Spleen (tissue), 11 donors: ENCODE measurements at regions not wholly inside any gene's neighbourhood (a gene's known extent, or its start where the extent isn't known, plus 50 kb on each side); places are given as distances from the start of the nearest gene placed in this dataset.

ENCODE experiments used
- DNase-seq: peaks from one replicate; pipeline ENCODE4 v3.0.0-alpha.2; 2020
- H3K27ac ChIP-seq, 8 donors: fragments of 200-600 bp; sonication (generic) in 7 of 8; 1 replicate in 4 of 8; 2 replicates in 4 of 8; pipeline versions ENCODE4 v1.5.0 to v1.8.0; 2016 to 2021; ENCODE audit warnings: inconsistent platforms in 4 of 8, mild to moderate bottlenecking in 4 of 8, moderate library complexity in 1 of 8
- H3K27me3 ChIP-seq, 7 donors: fragments of 200-600 bp; sonication (generic) in 6 of 7; replicated peaks in 1 of 7; 1 replicate in 4 of 7; 2 replicates in 3 of 7; pipeline versions ENCODE4 v1.5.0 to v1.8.0; 2016 to 2021; ENCODE audit warnings: inconsistent platforms in 3 of 7, mild to moderate bottlenecking in 1 of 7
- H3K36me3 ChIP-seq, 6 donors: fragments of 200-600 bp; sonication (generic) in 5 of 6; 1 replicate in 4 of 6; 2 replicates in 2 of 6; pipeline versions ENCODE4 v1.5.0 to v1.8.0; 2016 to 2021; ENCODE audit warnings: inconsistent platforms in 2 of 6
- H3K4me1 ChIP-seq, 6 donors: fragments of 200-600 bp; sonication (generic) in 5 of 6; 1 replicate in 3 of 6; 2 replicates in 3 of 6; pipeline versions ENCODE4 v1.5.0 to v1.8.0; 2016 to 2021; ENCODE audit warnings: inconsistent platforms in 3 of 6
- H3K4me3 ChIP-seq, 8 donors: fragments of 200-600 bp; sonication (generic) in 7 of 8; 1 replicate in 4 of 8; 2 replicates in 4 of 8; pipeline versions ENCODE4 v1.5.0 to v1.8.0; 2016 to 2021; ENCODE audit warnings: inconsistent platforms in 4 of 8, mild to moderate bottlenecking in 4 of 8, moderate library complexity in 2 of 8
- H3K9me3 ChIP-seq, 8 donors: fragments of 200-600 bp; sonication (generic) in 7 of 8; 1 replicate in 4 of 8; 2 replicates in 4 of 8; pipeline versions ENCODE4 v1.5.0 to v1.8.0; 2016 to 2021; ENCODE audit warnings: inconsistent platforms in 4 of 8
- POLR2A ChIP-seq, 3 donors: fragments of 450-650 bp; IDR thresholded peaks; one replicate each; pipeline ENCODE4 v1.5.1; 2017; ENCODE audit warnings: antibody characterized with exemption in 3 of 3, mild to moderate bottlenecking in 1 of 3
- POLR2AphosphoS5 ChIP-seq, 3 donors: sonication (generic); formaldehyde crosslinking; IDR thresholded peaks; one replicate each; pipeline ENCODE4 v1.5.1; 2017; ENCODE audit warnings: antibody characterized with exemption in 3 of 3
- WGBS, 5 donors: extraction: QIAGEN DNeasy Blood & Tissue Kit in 3 of 5; methylation state at CpG; one replicate each; pipeline versions ENCODE4 v1.1.5 to v1.1.7; 2013 to 2018; 5-methylcytosine and 5-hydroxymethylcytosine counted together
- intact Hi-C: fragments of 100-400 bp; cut with DNase I; formaldehyde crosslinking; loops from one replicate; pipeline ENCODE4 v1.15.0; 2023; ENCODE audit warnings: low total_unique reads
- TF ChIP-seq, protein P1 (sequence below), 11 experiments: fragments of 200-600 bp in 7 of 11; fragments of 450-650 bp in 4 of 11; sonication (generic) in 4 of 11; IDR thresholded peaks in 8 of 11; conservative IDR thresholded peaks in 3 of 11; 1 replicate in 7 of 11; 2 replicates in 4 of 11; pipeline versions ENCODE4 v1.4.0 to v1.8.0; 2016 to 2021; ENCODE audit warnings: antibody characterized with exemption in 11 of 11, inconsistent platforms in 4 of 11, mild to moderate bottlenecking in 1 of 11
- donor health status: healthy with polysubstance abuse.
- donor health status: DM: no; HTN: no; CAD: no; lungs with moderate emphysema.
- donor health status: DM: no; HTN: no; CAD: no.
- donor health status: Bipolar disorder and iron deficiency.
- donor health status: healthy.
- donor health status: DM: no; HTN: no; CAD: no.
- donor health status: DM: yes; HTN: yes; CAD: no.

DNA sequence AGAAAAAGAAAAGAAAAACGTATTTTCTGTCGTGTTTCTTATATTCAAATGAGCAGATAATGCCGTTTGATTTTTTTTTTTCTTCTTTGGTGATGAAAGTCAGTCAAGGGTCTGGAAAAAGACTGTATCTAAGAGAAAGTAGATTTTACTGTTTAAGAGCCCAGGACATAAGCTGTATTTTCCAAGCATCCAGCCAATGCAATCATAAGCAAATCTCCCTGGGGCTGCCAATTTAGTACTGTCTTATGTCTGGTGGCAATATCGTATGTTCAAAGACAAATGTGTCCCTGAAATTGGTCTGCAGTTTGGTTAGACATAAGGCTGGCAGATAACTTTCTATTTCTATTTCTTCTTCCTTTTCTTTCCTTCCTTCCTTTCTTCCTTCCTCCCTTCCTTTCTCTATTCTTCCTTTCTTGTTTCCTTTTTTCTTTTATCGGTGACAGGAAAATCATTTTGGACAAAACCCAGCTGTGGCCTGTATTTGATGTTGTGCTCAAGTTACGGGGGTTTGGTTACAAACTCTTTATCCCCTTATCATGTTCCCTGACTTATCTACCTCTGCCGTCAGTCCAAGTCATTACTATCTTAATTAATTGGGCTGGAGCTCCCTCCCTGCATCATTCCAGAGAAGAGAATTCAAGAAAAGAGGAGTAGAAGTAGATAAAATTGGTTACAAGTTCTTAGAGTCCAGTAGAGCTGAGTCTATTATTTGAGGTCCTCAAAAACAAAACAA lies 683.4 kb upstream of the FSHR start:
- intact Hi-C loops: no loop called here
- WGBS, 5 donors: 59 to 74% (median 65%) methylated on average over 7 of the region's 7 CpGs
- Histone ChIP-seq H3K9me3 (peaks cover 0 to under 1% (median 0%) of the 10 kb centered on the region in 8 donors), H3K27me3 (no peaks in the 10 kb centered on the region), H3K4me1 (no peaks in the 10 kb centered on the region), H3K27ac (no peak overlapping the region), H3K36me3 (no peaks in the 10 kb centered on the region), H3K4me3 (no peak overlapping the region)
- DNase-seq: no peak
- TF ChIP-seq, protein P1, sequence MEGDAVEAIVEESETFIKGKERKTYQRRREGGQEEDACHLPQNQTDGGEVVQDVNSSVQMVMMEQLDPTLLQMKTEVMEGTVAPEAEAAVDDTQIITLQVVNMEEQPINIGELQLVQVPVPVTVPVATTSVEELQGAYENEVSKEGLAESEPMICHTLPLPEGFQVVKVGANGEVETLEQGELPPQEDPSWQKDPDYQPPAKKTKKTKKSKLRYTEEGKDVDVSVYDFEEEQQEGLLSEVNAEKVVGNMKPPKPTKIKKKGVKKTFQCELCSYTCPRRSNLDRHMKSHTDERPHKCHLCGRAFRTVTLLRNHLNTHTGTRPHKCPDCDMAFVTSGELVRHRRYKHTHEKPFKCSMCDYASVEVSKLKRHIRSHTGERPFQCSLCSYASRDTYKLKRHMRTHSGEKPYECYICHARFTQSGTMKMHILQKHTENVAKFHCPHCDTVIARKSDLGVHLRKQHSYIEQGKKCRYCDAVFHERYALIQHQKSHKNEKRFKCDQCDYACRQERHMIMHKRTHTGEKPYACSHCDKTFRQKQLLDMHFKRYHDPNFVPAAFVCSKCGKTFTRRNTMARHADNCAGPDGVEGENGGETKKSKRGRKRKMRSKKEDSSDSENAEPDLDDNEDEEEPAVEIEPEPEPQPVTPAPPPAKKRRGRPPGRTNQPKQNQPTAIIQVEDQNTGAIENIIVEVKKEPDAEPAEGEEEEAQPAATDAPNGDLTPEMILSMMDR (IDR thresholded peaks at IDR 0.05 in 8 of 11, conservative IDR thresholded peaks at IDR 0.05 in 3 of 11): no peak
- no peak for TF ChIP-seq POLR2A (IDR thresholded peaks at IDR 0.05)
- no peak for TF ChIP-seq POLR2AphosphoS5 (IDR thresholded peaks at IDR 0.05)

DNA sequence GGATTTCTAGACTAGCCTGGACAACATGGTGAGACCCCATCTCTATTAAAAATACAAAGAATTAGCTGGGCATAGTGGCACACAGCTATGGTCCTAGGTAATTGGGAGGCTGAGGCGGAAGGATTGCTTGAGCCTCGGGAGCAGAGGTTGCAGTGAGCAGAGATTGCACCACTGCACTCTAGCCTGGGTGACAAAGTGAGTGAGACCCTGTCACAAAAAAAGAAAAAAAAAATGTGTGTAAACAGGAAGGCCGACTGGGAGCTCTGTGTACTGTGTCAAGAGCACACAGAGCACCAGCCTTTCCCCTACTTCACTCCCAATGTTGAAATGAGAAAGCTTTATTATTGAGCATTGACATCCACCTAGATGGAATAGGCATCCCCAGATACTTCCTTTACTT lies 681.7 kb upstream of the FSHR start:
- DNase-seq: no peak
- Histone ChIP-seq H3K9me3 (no peaks in the 10 kb centered on the region), H3K4me3 (no peak overlapping the region), H3K4me1 (no peaks in the 10 kb centered on the region), H3K27ac (no peak overlapping the region), H3K36me3 (no peaks in the 10 kb centered on the region), H3K27me3 (no peaks in the 10 kb centered on the region)
- TF ChIP-seq, protein P1 (IDR thresholded peaks at IDR 0.05 in 8 of 11, conservative IDR thresholded peaks at IDR 0.05 in 3 of 11): no peak
- no peak for TF ChIP-seq POLR2AphosphoS5 (IDR thresholded peaks at IDR 0.05)
- no peak for TF ChIP-seq POLR2A (IDR thresholded peaks at IDR 0.05)
- intact Hi-C loops: no loop called here
- WGBS, 5 donors: 63 to 74% (median 72%) methylated on average over 3 of the region's 3 CpGs

DNA sequence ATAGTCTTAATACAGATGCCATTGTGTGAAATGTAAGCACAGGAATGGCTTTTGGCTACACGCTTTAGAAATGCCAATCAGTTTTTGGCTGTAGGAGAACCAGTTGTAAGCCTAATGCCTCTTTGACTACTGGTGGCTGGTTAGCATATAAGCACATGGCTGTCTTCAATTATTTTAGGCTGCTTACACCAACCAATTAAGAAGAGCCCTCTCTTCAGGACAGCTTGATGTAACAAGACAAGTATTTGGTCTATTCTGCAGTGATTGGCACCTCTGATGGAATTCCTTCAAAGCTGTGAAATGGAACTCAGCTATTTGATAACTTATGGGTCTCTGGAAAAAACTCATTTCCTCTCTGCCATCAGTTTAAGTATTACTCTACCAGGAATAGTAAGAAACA lies 680.1 kb upstream of the FSHR start:
- intact Hi-C loops: no loop called here
- no peaks in the 10 kb centered on the region for H3K27me3 ChIP-seq
- 70 to 88% (median 77%) methylated on average over 1 of the region's 1 CpG for WGBS, 5 donors
- H3K4me1 ChIP-seq: no peaks in the 10 kb centered on the region
- DNase-seq: no peak
- no peaks in the 10 kb centered on the region for H3K36me3 ChIP-seq
- no peak for TF ChIP-seq POLR2A (IDR thresholded peaks at IDR 0.05)
- no peaks in the 10 kb centered on the region for H3K9me3 ChIP-seq
- H3K27ac ChIP-seq: no peak overlapping the region
- H3K4me3 ChIP-seq: no peak overlapping the region

DNA sequence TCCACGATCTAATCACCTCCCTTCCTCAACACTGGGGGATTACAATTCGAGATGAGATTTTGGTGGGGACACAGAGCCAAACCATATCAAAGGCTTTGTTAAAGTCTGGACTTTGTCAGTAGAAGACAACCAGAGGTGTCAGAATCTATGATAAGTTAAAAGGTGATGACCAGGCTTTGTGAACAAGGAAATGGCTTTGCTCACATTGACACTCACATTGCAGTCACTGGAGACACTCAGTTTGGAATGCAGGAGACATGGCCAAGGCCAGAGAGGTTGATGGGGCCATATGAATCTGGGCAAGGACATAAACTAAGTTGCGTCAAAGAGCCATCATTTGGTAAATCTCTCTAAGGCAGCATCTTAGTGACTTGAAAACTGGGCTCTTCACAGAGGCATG lies 678.2 kb upstream of the FSHR start:
- Histone ChIP-seq H3K4me1 (no peaks in the 10 kb centered on the region), H3K27me3 (no peaks in the 10 kb centered on the region), H3K27ac (no peak overlapping the region), H3K9me3 (peaks cover 0 to 4% (median 0%) of the 10 kb centered on the region in 8 donors), H3K4me3 (no peak overlapping the region), H3K36me3 (no peaks in the 10 kb centered on the region)
- TF ChIP-seq POLR2A (IDR thresholded peaks at IDR 0.05) (no peak), POLR2AphosphoS5 (IDR thresholded peaks at IDR 0.05) (no peak)
- TF ChIP-seq, protein P1 (IDR thresholded peaks at IDR 0.05 in 8 of 11, conservative IDR thresholded peaks at IDR 0.05 in 3 of 11): no peak
- no peak for DNase-seq
- intact Hi-C loops: no loop called here
- WGBS, 5 donors: 64 to 79% (median 74%) methylated on average over 3 of the region's 3 CpGs
